Activated CD4-positive, alpha-beta T cell treated with anti-CD3 and anti-CD28 coated beads, Interleukin-2, amount 10 ng/mL, durations not matched to agents 7 days and 5 days (primary cell): ENCODE measurements at regions not wholly inside any gene's neighbourhood (a gene's known extent, or its start where the extent isn't known, plus 50 kb on each side); places are given as distances from the start of the nearest gene placed in this dataset.

Experiments used
- CTCF ChIA-PET: fragments of 350-600 bp; sonication (Branson Sonifier 250); formaldehyde crosslinking; loops from one replicate; lab custom pipeline; 2021; ENCODE audit warnings: antibody characterized with exemption; lab: Charles Lee
- POLR2A ChIA-PET: fragments of 350-600 bp; sonication (Branson Sonifier 250); formaldehyde crosslinking; loops from one replicate; lab custom pipeline; 2021; ENCODE audit warnings: antibody characterized with exemption; lab: Charles Lee
- DNase-seq: peaks from one replicate; pipeline ENCODE4 v3.0.0-alpha.2; 2020
- H3K27ac Mint-ChIP-seq: one replicate; pipeline ENCODE4 v1.8.0; 2021; ENCODE audit warnings: mild to moderate bottlenecking, moderate library complexity, mixed read lengths
- H3K27me3 Mint-ChIP-seq: one replicate; pipeline ENCODE4 v1.8.0; 2021; ENCODE audit warnings: mixed read lengths
- H3K36me3 Mint-ChIP-seq: one replicate; pipeline ENCODE4 v1.8.0; 2021; ENCODE audit warnings: low read depth, mixed read lengths
- H3K4me1 Mint-ChIP-seq: one replicate; pipeline ENCODE4 v1.8.0; 2021; ENCODE audit warnings: mixed read lengths
- H3K4me3 Mint-ChIP-seq: one replicate; pipeline ENCODE4 v1.8.0; 2021; ENCODE audit warnings: mild to moderate bottlenecking, moderate library complexity, mixed read lengths
- H3K9me3 Mint-ChIP-seq: one replicate; pipeline ENCODE4 v1.8.0; 2021; ENCODE audit warnings: mixed read lengths

DNA sequence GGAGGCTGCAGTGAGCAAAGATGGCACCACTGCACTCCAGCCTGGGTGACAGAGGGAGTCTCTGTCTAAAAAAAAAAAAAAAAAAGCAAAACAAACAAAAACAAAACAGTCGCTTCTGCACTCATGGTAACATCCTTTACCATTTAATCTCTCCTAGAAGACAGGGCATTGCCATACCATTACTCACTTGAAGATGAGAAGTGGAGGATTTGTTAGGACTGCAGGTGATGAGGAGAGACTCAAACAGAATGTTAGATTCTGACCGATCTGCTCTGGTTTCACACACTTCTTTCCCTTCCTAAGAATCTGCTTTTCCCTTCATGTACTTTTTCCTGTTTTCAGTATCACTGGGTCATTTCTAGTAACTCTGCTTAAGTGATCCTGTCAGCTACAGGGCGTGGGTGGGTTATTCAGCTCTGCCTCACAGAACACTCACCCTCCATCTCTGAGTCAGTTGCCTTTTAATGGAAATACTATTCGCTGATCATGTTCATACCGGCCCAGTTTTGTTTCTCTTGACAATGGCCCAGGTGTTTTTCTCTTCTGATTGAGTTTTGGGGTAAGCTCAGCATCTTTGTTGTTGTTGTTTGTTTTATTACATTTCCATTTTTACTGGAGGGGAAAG lies 148.0 kb upstream of the ERG start:
- no peak overlapping the region for H3K4me3 Mint-ChIP-seq
- no peak overlapping the region for H3K27ac Mint-ChIP-seq
- no peak for DNase-seq
- POLR2A ChIA-PET = no interaction called here
- H3K27me3 Mint-ChIP-seq = peaks cover 8% of the 10 kb centered on the region
- H3K9me3 Mint-ChIP-seq = no peaks in the 10 kb centered on the region
- no peaks in the 10 kb centered on the region for H3K36me3 Mint-ChIP-seq
- H3K4me1 Mint-ChIP-seq = no peaks in the 10 kb centered on the region
- CTCF ChIA-PET = interaction anchor here (0.6 kb wide), 1 partner anchor 860 kb away, joined by 3 read pairs; no protein-coding TSS in a partner anchor

DNA sequence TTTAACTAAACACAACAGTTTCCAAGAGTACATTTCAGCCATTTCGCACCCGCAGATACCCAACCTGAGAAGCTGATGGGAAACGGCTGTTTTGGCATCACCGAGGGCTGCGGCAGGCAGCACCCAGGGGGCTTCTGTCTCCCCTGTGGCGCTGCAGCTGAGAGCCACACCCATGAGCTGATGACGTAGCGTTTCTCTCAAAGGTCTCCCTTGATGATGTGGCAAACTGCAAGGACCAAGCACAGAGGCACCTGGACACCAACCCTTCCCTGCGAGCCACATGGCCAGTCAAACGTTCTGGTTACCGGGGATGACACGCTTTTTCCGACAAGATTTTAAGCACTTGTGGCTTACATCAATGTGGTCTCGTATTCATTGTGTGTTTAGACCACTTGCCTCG lies 150.8 kb upstream of the ERG start:
- ChIA-PET CTCF (no interaction called here), POLR2A (no interaction called here)
- DNase-seq = no peak
- Mint-ChIP-seq H3K9me3 (no peaks in the 10 kb centered on the region), H3K27ac (no peak overlapping the region), H3K4me3 (no peak overlapping the region), H3K4me1 (no peaks in the 10 kb centered on the region), H3K36me3 (no peaks in the 10 kb centered on the region), H3K27me3 (peaks cover 8% of the 10 kb centered on the region)

DNA sequence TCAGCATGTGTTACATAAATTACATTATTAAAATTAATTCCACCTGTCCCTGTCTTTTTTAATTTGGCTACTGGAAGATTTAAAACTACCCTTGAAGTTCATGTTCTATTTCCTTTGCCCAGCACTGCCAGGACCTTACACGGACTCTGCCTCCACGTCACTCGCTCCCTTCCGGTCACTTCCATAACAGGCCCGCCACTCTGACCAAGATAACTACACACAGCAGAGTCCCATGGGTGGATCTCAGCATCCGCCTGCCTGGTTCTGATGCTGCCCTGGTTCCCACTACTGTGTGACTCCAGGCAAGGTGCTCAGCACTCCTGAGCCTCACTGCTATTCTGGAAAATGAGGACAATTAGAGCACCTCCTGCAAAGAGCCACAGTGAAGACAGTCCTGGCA lies 153.3 kb upstream of the ERG start:
- no peaks in the 10 kb centered on the region for H3K9me3 Mint-ChIP-seq
- H3K36me3 Mint-ChIP-seq = no peaks in the 10 kb centered on the region
- POLR2A ChIA-PET = no interaction called here
- CTCF ChIA-PET = no interaction called here
- H3K27ac Mint-ChIP-seq = no peak overlapping the region
- peaks cover 18% of the 10 kb centered on the region for H3K27me3 Mint-ChIP-seq
- no peaks in the 10 kb centered on the region for H3K4me1 Mint-ChIP-seq
- DNase-seq = no peak
- no peak overlapping the region for H3K4me3 Mint-ChIP-seq

DNA sequence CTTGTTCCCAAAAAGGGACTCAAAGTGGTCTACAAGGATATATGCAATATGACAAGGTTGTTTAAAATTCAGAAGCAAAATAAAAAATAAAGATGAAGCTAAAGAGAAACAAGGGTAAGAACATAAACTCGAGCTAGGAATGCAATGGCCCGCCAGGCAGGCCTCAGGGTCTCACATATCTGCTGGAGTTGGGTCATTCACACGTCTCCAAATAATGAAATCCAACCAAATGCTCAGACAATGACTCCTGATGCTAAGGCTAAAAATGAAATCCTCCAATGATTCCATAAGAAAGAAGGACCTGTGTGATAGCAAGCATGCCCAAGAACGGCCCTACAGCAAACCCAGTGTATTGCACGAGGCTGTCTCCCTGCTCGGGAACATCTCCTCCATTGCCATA lies 153.3 kb upstream of the ETS2 start:
- no peak for DNase-seq
- CTCF ChIA-PET = no interaction called here
- Mint-ChIP-seq H3K27ac (no peak overlapping the region), H3K36me3 (no peaks in the 10 kb centered on the region), H3K4me3 (no peak overlapping the region), H3K9me3 (no peaks in the 10 kb centered on the region), H3K27me3 (peaks cover 22% of the 10 kb centered on the region), H3K4me1 (no peaks in the 10 kb centered on the region)
- POLR2A ChIA-PET = no interaction called here

DNA sequence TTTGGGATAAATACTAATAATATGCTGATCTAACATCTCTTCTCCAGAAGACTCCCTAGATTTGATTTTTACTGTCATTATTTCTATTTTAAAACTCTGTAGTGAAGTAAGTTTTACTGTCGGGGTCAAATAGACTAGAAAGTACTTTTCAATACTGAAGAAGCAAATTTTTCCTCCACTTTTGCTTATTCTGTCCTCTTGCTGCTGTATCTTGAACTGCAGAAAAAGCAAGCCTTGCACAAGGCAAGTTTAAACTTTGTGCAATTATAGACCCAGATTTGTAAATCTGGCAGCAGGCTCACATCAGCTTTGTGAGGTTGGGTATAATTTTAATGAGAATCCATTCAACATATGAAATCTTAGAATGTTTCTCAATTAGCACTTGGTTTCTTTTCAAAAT lies 151.1 kb upstream of the ETS2 start:
- DNase-seq = no peak
- peaks cover 32% of the 10 kb centered on the region for H3K27me3 Mint-ChIP-seq
- H3K36me3 Mint-ChIP-seq = no peaks in the 10 kb centered on the region
- no peak overlapping the region for H3K27ac Mint-ChIP-seq
- ChIA-PET POLR2A (no interaction called here), CTCF (no interaction called here)
- no peak overlapping the region for H3K4me3 Mint-ChIP-seq
- no peaks in the 10 kb centered on the region for H3K4me1 Mint-ChIP-seq
- no peaks in the 10 kb centered on the region for H3K9me3 Mint-ChIP-seq

DNA sequence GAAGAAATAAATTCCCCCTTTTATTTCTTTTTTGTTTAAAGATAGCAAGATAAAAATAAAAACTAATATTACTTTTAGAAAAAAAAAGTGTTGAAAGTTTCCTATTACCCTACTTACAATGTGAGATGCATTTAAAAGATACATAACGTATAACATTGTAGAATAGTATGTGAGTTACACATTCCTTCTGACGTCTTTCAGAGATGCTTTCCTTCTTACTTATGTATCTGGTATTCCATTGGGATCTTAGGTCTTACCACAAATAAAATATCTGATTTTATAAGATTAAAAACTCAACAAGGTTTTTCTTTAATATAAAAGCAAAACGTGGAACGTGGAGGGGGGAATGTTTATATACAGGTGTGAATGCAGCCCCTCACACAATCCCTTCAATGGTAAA lies 147.2 kb upstream of the ETS2 start:
- Mint-ChIP-seq H3K36me3 (no peaks in the 10 kb centered on the region), H3K27ac (no peak overlapping the region), H3K4me1 (peaks cover 12% of the 10 kb centered on the region), H3K4me3 (no peak overlapping the region), H3K27me3 (peaks cover 61% of the 10 kb centered on the region), H3K9me3 (no peaks in the 10 kb centered on the region)
- CTCF ChIA-PET = interaction anchor here (0.5 to 0.6 kb wide), 2 partner anchors 498 to 1162 kb away, joined by 3 read pairs; no protein-coding TSS in a partner anchor
- no peak for DNase-seq
- POLR2A ChIA-PET = no interaction called here

DNA sequence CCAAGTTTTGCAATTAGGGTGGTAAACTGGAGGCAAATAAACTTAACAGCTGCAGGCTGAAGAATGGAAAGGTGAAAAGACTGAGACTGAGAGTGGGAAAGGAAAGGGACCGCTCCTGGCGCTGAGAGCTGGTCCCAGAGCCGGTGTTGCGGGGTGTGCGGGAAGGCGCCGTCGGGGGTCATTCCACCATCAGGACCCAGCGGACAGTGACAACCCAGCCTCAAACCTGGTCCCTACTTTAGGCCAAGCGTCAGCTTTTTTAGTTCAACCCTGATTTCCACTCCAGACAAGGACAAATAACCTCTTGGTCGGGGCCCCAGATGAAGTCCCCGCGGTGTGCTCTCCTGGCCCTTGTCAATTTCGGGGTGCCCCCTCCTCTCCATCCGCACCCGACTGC lies 145.8 kb upstream of the ETS2 start:
- H3K27me3 Mint-ChIP-seq = peaks cover 70% of the 10 kb centered on the region
- H3K4me3 Mint-ChIP-seq = peak overlapping the region; percentile 31
- no peaks in the 10 kb centered on the region for H3K9me3 Mint-ChIP-seq
- no peak for DNase-seq
- H3K4me1 Mint-ChIP-seq = peaks cover 12% of the 10 kb centered on the region
- POLR2A ChIA-PET = no interaction called here
- CTCF ChIA-PET = no interaction called here
- H3K27ac Mint-ChIP-seq = no peak overlapping the region
- H3K36me3 Mint-ChIP-seq = no peaks in the 10 kb centered on the region

DNA sequence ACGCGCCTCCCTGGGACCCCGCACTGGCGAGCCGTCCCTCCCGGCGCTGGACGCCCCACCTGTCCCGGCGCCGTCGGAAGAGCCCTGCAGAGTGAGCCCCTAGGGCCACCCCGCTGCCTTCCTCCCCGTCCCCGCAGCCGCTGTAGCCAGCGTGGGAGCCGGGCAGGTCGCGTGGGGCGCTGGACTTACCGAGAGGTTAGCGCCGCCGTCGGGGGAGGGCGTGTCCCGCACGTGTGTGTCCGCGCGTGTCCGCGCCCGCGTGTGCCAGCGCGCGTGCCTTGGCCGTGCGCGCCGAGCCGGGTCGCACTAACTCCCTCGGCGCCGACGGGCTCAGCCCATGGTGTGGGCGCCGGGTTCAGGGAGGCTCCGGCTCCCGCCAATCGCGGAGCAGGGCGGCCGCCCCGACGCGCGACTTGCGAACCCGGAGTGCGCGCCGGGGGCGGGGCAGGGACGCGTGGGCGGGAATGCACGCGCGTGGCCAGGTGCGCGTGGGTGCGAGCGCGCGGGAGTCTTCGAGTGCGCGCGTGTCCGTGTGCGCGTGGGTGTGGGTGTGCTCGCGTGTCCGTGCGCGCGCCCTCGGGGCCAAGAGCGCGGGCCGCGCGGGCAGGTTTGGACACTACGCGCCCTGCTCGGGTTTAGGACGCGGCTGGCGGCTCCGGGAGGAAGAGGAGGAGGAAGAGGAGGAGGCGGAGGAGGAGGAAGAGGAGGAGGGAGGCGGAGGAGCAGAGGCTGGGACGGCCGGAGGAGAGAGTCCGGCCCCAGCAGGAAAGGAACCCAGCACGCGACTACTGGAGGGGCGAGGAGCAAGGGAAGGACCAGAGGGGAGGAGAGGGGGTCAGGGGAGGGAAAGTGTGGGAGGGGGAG lies 145.2 kb upstream of the ETS2 start:
- Mint-ChIP-seq H3K4me1 (peaks cover 12% of the 10 kb centered on the region), H3K4me3 (peak overlapping the region; percentile 63), H3K27me3 (peaks cover 65% of the 10 kb centered on the region), H3K36me3 (no peaks in the 10 kb centered on the region), H3K27ac (no peak overlapping the region), H3K9me3 (no peaks in the 10 kb centered on the region)
- ChIA-PET POLR2A (no interaction called here), CTCF (no interaction called here)
- DNase-seq = peak; percentile 7

DNA sequence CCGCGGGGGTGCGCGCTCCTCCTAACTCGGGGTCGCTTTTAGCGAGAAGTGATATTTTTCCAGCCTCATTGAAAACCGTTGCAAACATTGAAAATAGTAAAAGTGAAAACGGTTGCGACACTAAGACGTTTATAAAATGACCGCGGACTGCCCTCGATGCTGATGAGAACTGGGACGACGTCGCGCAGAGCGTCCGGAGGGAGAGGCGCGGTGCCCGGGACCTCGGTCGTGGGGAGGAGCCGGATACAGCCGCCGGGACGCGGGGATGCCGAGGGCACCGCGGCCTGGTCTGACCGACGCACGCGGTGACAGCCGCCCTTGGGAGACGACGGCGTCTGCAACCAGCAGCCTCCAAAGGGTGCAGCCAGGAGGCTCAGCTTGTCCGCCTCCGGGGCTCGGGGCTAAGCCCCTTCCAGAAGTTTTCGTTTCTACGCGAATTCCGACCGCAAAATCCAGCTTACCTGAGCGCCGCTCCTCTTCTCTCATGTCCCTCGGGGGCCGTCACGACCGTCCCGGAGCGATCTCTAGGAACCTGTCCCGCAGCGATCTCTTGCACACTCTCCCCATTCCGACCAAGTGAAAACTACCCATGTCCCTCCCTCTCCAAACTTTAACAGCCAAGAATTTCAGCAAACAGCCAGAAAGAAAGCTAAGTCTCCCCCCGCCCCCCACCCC lies 144.4 kb upstream of the ETS2 start:
- CTCF ChIA-PET = no interaction called here
- H3K4me1 Mint-ChIP-seq = peaks cover 12% of the 10 kb centered on the region
- H3K9me3 Mint-ChIP-seq = no peaks in the 10 kb centered on the region
- H3K4me3 Mint-ChIP-seq = peak overlapping the region; percentile 63
- H3K27me3 Mint-ChIP-seq = peaks cover 64% of the 10 kb centered on the region
- H3K27ac Mint-ChIP-seq = no peak overlapping the region
- DNase-seq = peak; percentile 6
- POLR2A ChIA-PET = no interaction called here
- H3K36me3 Mint-ChIP-seq = no peaks in the 10 kb centered on the region

DNA sequence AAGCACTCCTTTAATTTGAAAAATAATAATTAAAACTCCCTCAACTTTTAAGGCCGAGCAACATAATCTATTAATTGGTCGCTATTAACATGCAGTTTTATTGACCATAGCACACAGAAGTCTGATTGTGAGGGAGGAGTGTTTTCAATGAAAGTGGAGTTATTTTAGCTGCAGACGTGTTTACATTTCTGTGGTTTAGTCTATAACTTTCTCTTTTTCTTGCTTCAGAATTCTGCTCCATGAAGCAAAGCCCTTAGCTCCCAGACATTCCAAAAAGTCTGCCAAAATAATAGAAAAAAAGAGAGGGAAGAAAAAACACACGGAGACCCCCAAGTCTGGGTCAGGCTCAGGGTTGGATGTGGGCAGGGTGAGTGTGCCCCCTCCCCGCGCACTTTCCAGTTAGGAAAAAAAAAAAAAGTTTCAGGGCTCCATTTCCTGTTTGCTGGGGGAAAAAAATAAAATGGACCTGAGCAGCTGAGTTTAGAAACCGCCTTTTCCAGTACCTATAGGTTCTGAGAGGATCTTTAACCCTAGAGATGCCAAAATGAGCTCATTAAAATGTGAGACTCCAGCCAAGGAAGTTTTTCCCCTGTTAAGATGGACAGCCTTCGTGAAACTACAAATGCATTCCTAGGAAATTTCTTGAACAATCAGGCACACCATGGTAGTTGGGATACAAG lies 143.7 kb upstream of the ETS2 start:
- no peaks in the 10 kb centered on the region for H3K9me3 Mint-ChIP-seq
- peaks cover 12% of the 10 kb centered on the region for H3K4me1 Mint-ChIP-seq
- peaks cover 57% of the 10 kb centered on the region for H3K27me3 Mint-ChIP-seq
- H3K36me3 Mint-ChIP-seq = no peaks in the 10 kb centered on the region
- no peak for DNase-seq
- H3K27ac Mint-ChIP-seq = no peak overlapping the region
- POLR2A ChIA-PET = no interaction called here
- peak overlapping the region; percentile 63 for H3K4me3 Mint-ChIP-seq
- CTCF ChIA-PET = no interaction called here

DNA sequence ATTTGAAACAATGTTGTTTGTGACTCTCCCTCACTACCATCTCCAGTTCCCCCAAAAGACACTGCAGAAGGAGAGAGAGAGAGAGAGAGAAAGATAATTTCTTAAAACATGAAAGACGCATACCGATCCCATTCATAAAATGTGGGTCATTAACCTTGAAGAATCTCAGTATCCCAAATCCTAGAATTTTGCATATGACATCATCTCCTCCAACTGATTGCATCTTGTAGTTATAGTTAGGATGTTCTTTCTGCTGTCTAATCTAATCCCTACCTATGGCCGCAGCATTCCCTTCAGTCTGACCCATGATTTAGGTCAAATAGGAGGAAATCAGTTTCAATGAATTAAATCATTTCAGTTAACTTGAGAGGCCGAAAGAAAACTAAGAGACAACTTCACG lies 142.4 kb upstream of the ETS2 start:
- peaks cover 50% of the 10 kb centered on the region for H3K27me3 Mint-ChIP-seq
- no peaks in the 10 kb centered on the region for H3K9me3 Mint-ChIP-seq
- POLR2A ChIA-PET = no interaction called here
- CTCF ChIA-PET = no interaction called here
- no peak overlapping the region for H3K27ac Mint-ChIP-seq
- no peaks in the 10 kb centered on the region for H3K36me3 Mint-ChIP-seq
- no peak for DNase-seq
- H3K4me1 Mint-ChIP-seq = peaks cover 12% of the 10 kb centered on the region
- no peak overlapping the region for H3K4me3 Mint-ChIP-seq

DNA sequence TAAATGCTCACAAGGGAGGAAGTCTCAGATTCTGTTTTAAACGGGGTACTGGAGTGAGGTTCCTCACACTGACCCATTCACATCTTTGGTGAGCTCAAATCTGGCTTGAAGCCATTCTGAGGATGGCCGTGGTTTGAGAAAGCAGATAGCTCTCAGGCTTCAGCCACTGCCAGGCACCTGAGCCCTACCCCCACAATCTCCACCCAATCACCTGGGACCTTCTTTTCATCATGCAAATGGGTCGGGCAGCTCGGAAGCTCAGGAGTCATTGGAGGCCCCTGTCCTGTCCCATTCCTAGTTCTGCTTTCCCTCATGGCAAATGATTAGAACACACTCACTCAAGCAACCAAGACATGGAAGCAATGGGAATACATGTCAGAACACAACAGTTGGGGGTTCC lies 141.4 kb upstream of the ETS2 start:
- Mint-ChIP-seq H3K36me3 (no peaks in the 10 kb centered on the region), H3K4me3 (no peak overlapping the region), H3K27ac (no peak overlapping the region), H3K27me3 (peaks cover 45% of the 10 kb centered on the region), H3K9me3 (no peaks in the 10 kb centered on the region), H3K4me1 (peaks cover 12% of the 10 kb centered on the region)
- CTCF ChIA-PET = no interaction called here
- POLR2A ChIA-PET = no interaction called here
- DNase-seq = no peak

DNA sequence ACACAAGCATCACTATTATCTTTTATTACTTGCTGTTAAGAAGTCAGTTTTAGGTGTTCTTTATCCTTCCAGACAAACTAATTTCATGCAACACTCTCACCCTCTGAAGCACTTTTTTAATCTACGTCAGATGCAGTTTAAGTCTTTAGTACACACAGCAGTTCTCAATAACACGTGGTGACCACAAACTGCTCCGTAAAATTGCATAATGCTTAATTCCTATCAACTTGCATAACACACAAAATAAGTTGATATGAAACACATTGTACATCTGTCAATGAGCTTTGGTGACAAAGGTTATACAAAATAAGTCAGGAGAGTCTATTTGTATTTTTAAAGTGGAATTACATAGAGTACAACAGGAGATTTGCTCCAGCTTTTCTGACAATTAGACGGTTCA lies 140.9 kb upstream of the ETS2 start:
- Mint-ChIP-seq H3K9me3 (no peaks in the 10 kb centered on the region), H3K4me3 (no peak overlapping the region), H3K27me3 (peaks cover 40% of the 10 kb centered on the region), H3K4me1 (peaks cover 10% of the 10 kb centered on the region), H3K27ac (no peak overlapping the region), H3K36me3 (no peaks in the 10 kb centered on the region)
- ChIA-PET POLR2A (no interaction called here), CTCF (no interaction called here)
- DNase-seq = no peak
